Adrenal gland (tissue), 9 donors: ENCODE measurements at regions not wholly inside any gene's neighbourhood (a gene's known extent, or its start where the extent isn't known, plus 50 kb on each side); places are given as distances from the start of the nearest gene placed in this dataset.

ENCODE experiments used
- DNase-seq, 7 donors: peaks; one replicate each; pipeline ENCODE4 v3.0.0-alpha.2; 2019 to 2020
- H3K27ac ChIP-seq, 5 donors: fragments of 200-600 bp; sonication (generic) in 4 of 5; 1 replicate in 3 of 5; 2 replicates in 2 of 5; pipeline versions ENCODE4 v1.5.1 to v1.8.0; 2016 to 2020; ENCODE audit warnings: mild to moderate bottlenecking in 1 of 5
- H3K27me3 ChIP-seq: fragments of 200-600 bp; 2 replicates; pipeline ENCODE4 v1.8.0; 2021
- H3K36me3 ChIP-seq, 2 donors: fragments of 200-600 bp; replicated peaks in 1 of 2; 1 replicate in 1 of 2; 2 replicates in 1 of 2; pipeline versions ENCODE4 v1.5.1 to v1.8.0; 2018 to 2022
- H3K4me1 ChIP-seq, 2 donors: fragments of 200-600 bp; replicated peaks in 1 of 2; 1 replicate in 1 of 2; 2 replicates in 1 of 2; pipeline versions ENCODE4 v1.5.1 to v1.8.0; 2018 to 2021
- H3K4me3 ChIP-seq, 4 donors: fragments of 200-600 bp; sonication (generic) in 3 of 4; one replicate each; pipeline ENCODE4 v1.5.1; 2016 to 2018
- H3K9me3 ChIP-seq, 3 donors: fragments of 200-600 bp; sonication (generic) in 1 of 3; replicated peaks in 1 of 3; 1 replicate in 2 of 3; 2 replicates in 1 of 3; pipeline versions ENCODE4 v1.5.1 to v1.8.0; 2016 to 2021
- POLR2A ChIP-seq, 2 donors: fragments of 450-650 bp; IDR thresholded peaks; one replicate each; pipeline ENCODE4 v1.6.1; 2017; ENCODE audit warnings: antibody characterized with exemption in 2 of 2, mild to moderate bottlenecking in 2 of 2, moderate library complexity in 1 of 2
- WGBS, 4 donors: extraction: QIAGEN DNeasy Blood & Tissue Kit in 2 of 4; methylation state at CpG; one replicate each; pipeline versions ENCODE4 v1.1.5 to v1.1.7; 2013 to 2017; 5-methylcytosine and 5-hydroxymethylcytosine counted together
- intact Hi-C, 2 donors: fragments of 100-400 bp; cut with DNase I; formaldehyde crosslinking; loops; one replicate each; pipeline versions ENCODE4 v1.14.1 to v1.15.0; 2022 to 2023
- TF ChIP-seq, protein P1 (sequence below), 6 experiments: fragments of 450-650 bp in 4 of 6; fragments of 200-600 bp in 2 of 6; sonication (generic) in 1 of 6; IDR thresholded peaks; 1 replicate in 5 of 6; 2 replicates in 1 of 6; pipeline versions ENCODE4 v1.5.1 to v1.8.0; 2016 to 2021; ENCODE audit warnings: antibody characterized with exemption in 6 of 6, mild to moderate bottlenecking in 2 of 6, moderate library complexity in 1 of 6
- donor health status: healthy with polysubstance abuse.
- donor health status: Bipolar disorder and iron deficiency.
- donor health status: DM: yes; HTN: yes; CAD: no.
- donor health status: DM: no; HTN: no; CAD: no.
- donor health status: DM: no; HTN: no; CAD: no.

DNA sequence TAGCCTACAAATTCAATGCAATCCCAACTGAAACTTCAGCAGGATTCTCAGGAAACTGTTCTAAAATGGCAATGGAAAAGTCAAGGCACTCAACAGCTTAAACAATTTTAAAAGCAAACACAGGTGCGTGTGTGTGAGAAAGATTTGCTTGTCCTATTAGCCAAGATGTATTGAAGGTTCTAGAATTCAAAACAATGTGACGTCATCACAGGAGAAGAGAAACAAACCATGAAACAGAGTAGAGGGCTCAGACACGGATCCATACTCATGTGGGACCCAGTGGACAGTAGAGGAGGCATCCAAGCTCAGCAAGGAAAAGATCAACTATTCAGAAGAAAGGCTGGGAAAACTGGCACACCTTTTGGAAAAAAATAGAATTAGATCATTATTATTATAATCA lies 152.8 kb upstream of the DHRS4 start:
- Histone ChIP-seq H3K9me3 (no peaks in the 10 kb centered on the region), H3K36me3 (no peaks in the 10 kb centered on the region), H3K4me1 (no peaks in the 10 kb centered on the region), H3K27ac (no peak overlapping the region), H3K27me3 (no peaks in the 10 kb centered on the region), H3K4me3 (no peak overlapping the region)
- DNase-seq, result no peak
- intact Hi-C loops, result no loop called here
- no peak for TF ChIP-seq POLR2A (IDR thresholded peaks at IDR 0.05)
- TF ChIP-seq, protein P1, sequence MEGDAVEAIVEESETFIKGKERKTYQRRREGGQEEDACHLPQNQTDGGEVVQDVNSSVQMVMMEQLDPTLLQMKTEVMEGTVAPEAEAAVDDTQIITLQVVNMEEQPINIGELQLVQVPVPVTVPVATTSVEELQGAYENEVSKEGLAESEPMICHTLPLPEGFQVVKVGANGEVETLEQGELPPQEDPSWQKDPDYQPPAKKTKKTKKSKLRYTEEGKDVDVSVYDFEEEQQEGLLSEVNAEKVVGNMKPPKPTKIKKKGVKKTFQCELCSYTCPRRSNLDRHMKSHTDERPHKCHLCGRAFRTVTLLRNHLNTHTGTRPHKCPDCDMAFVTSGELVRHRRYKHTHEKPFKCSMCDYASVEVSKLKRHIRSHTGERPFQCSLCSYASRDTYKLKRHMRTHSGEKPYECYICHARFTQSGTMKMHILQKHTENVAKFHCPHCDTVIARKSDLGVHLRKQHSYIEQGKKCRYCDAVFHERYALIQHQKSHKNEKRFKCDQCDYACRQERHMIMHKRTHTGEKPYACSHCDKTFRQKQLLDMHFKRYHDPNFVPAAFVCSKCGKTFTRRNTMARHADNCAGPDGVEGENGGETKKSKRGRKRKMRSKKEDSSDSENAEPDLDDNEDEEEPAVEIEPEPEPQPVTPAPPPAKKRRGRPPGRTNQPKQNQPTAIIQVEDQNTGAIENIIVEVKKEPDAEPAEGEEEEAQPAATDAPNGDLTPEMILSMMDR (IDR thresholded peaks at IDR 0.05), result no peak
- WGBS, 4 donors, result 64 to 74% (median 72%) methylated on average over 3 of the region's 3 CpGs

DNA sequence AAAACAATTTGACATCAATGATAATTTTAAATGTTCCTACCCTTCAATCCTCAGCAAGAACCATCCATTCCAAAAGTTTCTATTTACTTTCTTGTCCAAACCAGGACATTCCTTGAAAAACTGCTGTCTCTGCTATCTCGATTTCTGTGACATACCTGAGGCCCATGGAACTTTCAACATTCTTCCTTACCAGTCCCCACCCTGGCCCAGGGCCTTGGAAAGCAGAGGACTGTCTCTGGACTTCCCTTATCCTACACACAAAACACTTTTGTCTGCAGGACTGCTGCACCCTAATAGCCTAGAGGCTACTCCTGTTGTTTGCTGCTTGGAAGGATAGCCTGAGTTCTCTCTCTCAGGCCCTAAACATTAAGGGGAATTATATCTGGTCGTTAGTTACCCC lies 151.8 kb upstream of the DHRS4 start:
- H3K27ac ChIP-seq, result no peak overlapping the region
- H3K27me3 ChIP-seq, result no peaks in the 10 kb centered on the region
- intact Hi-C loops, result no loop called here
- H3K4me3 ChIP-seq, result no peak overlapping the region
- no peaks in the 10 kb centered on the region for H3K9me3 ChIP-seq
- no peaks in the 10 kb centered on the region for H3K4me1 ChIP-seq
- H3K36me3 ChIP-seq, result no peaks in the 10 kb centered on the region
- WGBS, 4 donors, result 59 to 89% (median 68%) methylated on average over 2 of the region's 2 CpGs
- DNase-seq, result no peak
- TF ChIP-seq, protein P1 (IDR thresholded peaks at IDR 0.05), result no peak
- TF ChIP-seq POLR2A (IDR thresholded peaks at IDR 0.05), result no peak

DNA sequence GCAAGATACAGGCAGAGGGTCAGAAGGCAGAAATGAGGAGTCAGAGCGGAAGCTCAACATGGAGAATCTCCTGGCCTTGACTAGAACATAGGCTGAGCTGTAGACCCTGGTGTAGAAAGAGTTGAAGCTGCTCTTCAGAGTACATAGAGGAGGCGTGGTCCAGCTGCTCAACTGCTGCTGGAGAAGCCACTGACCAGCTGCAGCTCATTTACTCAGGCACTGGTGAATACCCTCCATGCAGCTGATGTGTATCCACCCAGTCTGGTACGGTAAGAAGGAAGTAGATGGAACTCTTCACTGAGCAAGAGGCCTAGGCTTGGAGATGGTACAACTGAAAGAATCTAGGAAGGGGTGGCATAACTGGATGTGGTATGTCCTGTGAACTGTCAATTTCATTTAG lies 148.8 kb upstream of the DHRS4 start:
- Histone ChIP-seq H3K36me3 (no peaks in the 10 kb centered on the region), H3K9me3 (no peaks in the 10 kb centered on the region), H3K27ac (no peak overlapping the region), H3K4me3 (no peak overlapping the region), H3K27me3 (no peaks in the 10 kb centered on the region), H3K4me1 (no peaks in the 10 kb centered on the region)
- no peak for DNase-seq
- TF ChIP-seq, protein P1 (IDR thresholded peaks at IDR 0.05), result no peak
- no peak for TF ChIP-seq POLR2A (IDR thresholded peaks at IDR 0.05)
- 83 to 92% (median 88%) methylated on average over 3 of the region's 3 CpGs for WGBS, 4 donors
- intact Hi-C loops, result no loop called here

DNA sequence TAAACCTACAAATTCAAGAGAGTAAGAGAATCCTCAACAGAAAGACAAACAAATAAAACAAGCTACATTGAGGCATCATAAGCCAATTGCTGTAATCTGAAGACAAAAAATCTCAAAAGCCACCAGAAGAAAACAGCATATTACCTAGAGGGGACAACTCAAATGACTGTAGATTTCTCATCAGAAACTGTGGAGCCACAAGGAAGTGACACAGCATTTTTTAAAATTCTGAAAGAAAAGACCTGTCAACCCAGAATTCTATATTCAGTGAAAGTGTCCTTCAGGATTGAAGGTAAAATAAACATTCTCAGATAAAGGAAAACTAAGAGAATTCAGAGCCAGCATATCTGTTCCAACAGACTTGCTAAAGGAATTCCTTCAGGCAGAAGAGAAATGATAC lies 147.8 kb upstream of the DHRS4 start:
- DNase-seq, result no peak
- TF ChIP-seq, protein P1 (IDR thresholded peaks at IDR 0.05), result no peak
- TF ChIP-seq POLR2A (IDR thresholded peaks at IDR 0.05), result no peak
- H3K9me3 ChIP-seq, result no peaks in the 10 kb centered on the region
- H3K27me3 ChIP-seq, result no peaks in the 10 kb centered on the region
- H3K4me1 ChIP-seq, result no peaks in the 10 kb centered on the region
- intact Hi-C loops, result no loop called here
- no peak overlapping the region for H3K27ac ChIP-seq
- no peak overlapping the region for H3K4me3 ChIP-seq
- H3K36me3 ChIP-seq, result no peaks in the 10 kb centered on the region
